Erythroblast (primary cell): ENCODE measurements at regions not wholly inside any gene's neighbourhood (a gene's known extent, or its start where the extent isn't known, plus 50 kb on each side); places are given as distances from the start of the nearest gene placed in this dataset.

Source experiments
- GATA1 ChIP-seq: IDR thresholded peaks from 2 replicates; pipeline ENCODE4 v1.6.1; 2011; ENCODE audit warnings: low read depth, mild to moderate bottlenecking, control low read depth, low read length, moderate library complexity
- POLR2A ChIP-seq: IDR thresholded peaks from 2 replicates; pipeline ENCODE4 v1.6.1; 2011; ENCODE audit warnings: mild to moderate bottlenecking, low read length

- TF ChIP-seq POLR2A (no peak), GATA1 (no peak)
Measured at GRCh38 chrX:123085311-123085940, 98.7 kb upstream of the GRIA3 start.
